Urothelium cell line (cell line): ENCODE measurements at regions not wholly inside any gene's neighbourhood (a gene's known extent, or its start where the extent isn't known, plus 50 kb on each side); places are given as distances from the start of the nearest gene placed in this dataset.
"Not testable (repeated sequence)": the region's sequence is repeated elsewhere in the genome, so short reads cannot be mapped to it uniquely, and the experiment has no call there.

ENCODE experiments used
- DNase-seq: peaks from one replicate; pipeline ENCODE4 v3.0.0; 2011; ENCODE audit warnings: low spot score, mixed read lengths
- FAIRE-seq: peaks from 2 replicates; lab custom pipeline; 2011; peaks lifted over from hg19 to GRCh38; lab: Jason Lieb, UNC

- no peak for DNase-seq
- no peak for FAIRE-seq
Measured at GRCh38 chr10:109664554-109664953, 258.8 kb downstream of the XPNPEP1 start.

GRCh38 chr10:109663122-109663521, 260.2 kb downstream of the XPNPEP1 start:
- FAIRE-seq, result no peak
- DNase-seq, result no peak

- not testable (repeated sequence) for DNase-seq, FAIRE-seq
Measured at GRCh38 chr10:109652612-109653011, 270.7 kb downstream of the XPNPEP1 start.

- no peak for FAIRE-seq
- DNase-seq, result no peak
Measured at GRCh38 chr10:109650228-109650627, 273.1 kb downstream of the XPNPEP1 start.

GRCh38 chr10:109647627-109648026, 275.7 kb downstream of the XPNPEP1 start:
- no peak for FAIRE-seq
- no peak for DNase-seq

- no peak for FAIRE-seq
- no peak for DNase-seq
Measured at GRCh38 chr10:109633846-109634245, 289.5 kb downstream of the XPNPEP1 start.

GRCh38 chr10:109633017-109633416, 290.3 kb downstream of the XPNPEP1 start:
- not testable (repeated sequence) for DNase-seq, FAIRE-seq

GRCh38 chr10:109624939-109625338, 298.4 kb downstream of the XPNPEP1 start:
- DNase-seq (no peak), FAIRE-seq (no peak)

- no peak for DNase-seq
- no peak for FAIRE-seq
Measured at GRCh38 chr10:109622566-109622965, 300.7 kb downstream of the XPNPEP1 start.

- FAIRE-seq (no peak), DNase-seq (no peak)
Measured at GRCh38 chr10:109620396-109620795, 302.9 kb downstream of the XPNPEP1 start.

- no peak for DNase-seq
- no peak for FAIRE-seq
Measured at GRCh38 chr10:109619914-109620313, 303.4 kb downstream of the XPNPEP1 start.

- FAIRE-seq, result no peak
Measured at GRCh38 chr10:109618748-109619147, 304.6 kb downstream of the XPNPEP1 start.

GRCh38 chr10:109618301-109618700, 305.0 kb downstream of the XPNPEP1 start:
- FAIRE-seq (no peak), DNase-seq (no peak)

More at GRCh38 chr10:109618748-109619147, 304.6 kb downstream of the XPNPEP1 start:
- DNase-seq, result no peak

GRCh38 chr10:109616359-109616980, 306.8 kb downstream of the XPNPEP1 start:
- DNase-seq (no peak), FAIRE-seq (no peak)

GRCh38 chr10:109595356-109595755, 328.0 kb downstream of the XPNPEP1 start:
- not testable (repeated sequence) for FAIRE-seq, DNase-seq

GRCh38 chr10:109593682-109594081, 329.6 kb downstream of the XPNPEP1 start:
- FAIRE-seq (no peak), DNase-seq (no peak)

- no peak for FAIRE-seq
- no peak for DNase-seq
Measured at GRCh38 chr10:109592391-109592790, 330.9 kb downstream of the XPNPEP1 start.

GRCh38 chr10:109591601-109592000, 331.7 kb downstream of the XPNPEP1 start:
- FAIRE-seq (peak; percentile 74), DNase-seq (peak; percentile 66)

GRCh38 chr10:109588259-109588658, 335.1 kb downstream of the XPNPEP1 start:
- FAIRE-seq (no peak), DNase-seq (no peak)

- DNase-seq (no peak), FAIRE-seq (no peak)
Measured at GRCh38 chr10:109587366-109587765, 335.9 kb downstream of the XPNPEP1 start.

GRCh38 chr10:109556399-109556798, 366.9 kb downstream of the XPNPEP1 start:
- FAIRE-seq, result no peak
- DNase-seq, result no peak

GRCh38 chr10:109542050-109542603, 381.2 kb downstream of the XPNPEP1 start:
- not testable (repeated sequence) for FAIRE-seq, DNase-seq

GRCh38 chr10:109534193-109534592, 389.1 kb downstream of the XPNPEP1 start:
- no peak for DNase-seq
- no peak for FAIRE-seq
